Sigmoid colon (tissue), 6 donors: ENCODE measurements at regions not wholly inside any gene's neighbourhood (a gene's known extent, or its start where the extent isn't known, plus 50 kb on each side); places are given as distances from the start of the nearest gene placed in this dataset.
"Not testable (repeated sequence)": the region's sequence is repeated elsewhere in the genome, so short reads cannot be mapped to it uniquely, and the experiment has no call there.

ENCODE experiments used
- DNase-seq: peaks from one replicate; pipeline ENCODE4 v3.0.0-alpha.2; 2019
- H3K27ac ChIP-seq, 4 donors: fragments of 200-600 bp; sonication (generic); one replicate each; pipeline ENCODE4 v1.5.1; 2016 to 2019; ENCODE audit warnings: mild to moderate bottlenecking in 1 of 4
- H3K27me3 ChIP-seq, 3 donors: fragments of 200-600 bp; sonication (generic); one replicate each; pipeline ENCODE4 v1.5.1; 2019; ENCODE audit warnings: mild to moderate bottlenecking in 1 of 3
- H3K36me3 ChIP-seq, 4 donors: fragments of 200-600 bp; sonication (generic); one replicate each; pipeline ENCODE4 v1.5.1; 2016 to 2019
- H3K4me1 ChIP-seq, 4 donors: fragments of 200-600 bp; sonication (generic); one replicate each; pipeline ENCODE4 v1.5.1; 2017 to 2019
- H3K4me3 ChIP-seq, 4 donors: fragments of 200-600 bp; sonication (generic); one replicate each; pipeline ENCODE4 v1.5.1; 2017 to 2019; ENCODE audit warnings: mild to moderate bottlenecking in 2 of 4, moderate library complexity in 1 of 4
- H3K9me3 ChIP-seq, 4 donors: fragments of 200-600 bp in 3 of 4; sonication (generic) in 3 of 4; one replicate each; pipeline versions ENCODE4 v1.5.1 to v1.6.1; 2013 to 2019
- CTCF ChIP-seq, 4 experiments: fragments of 450-650 bp in 3 of 4; fragments of 200-600 bp in 1 of 4; IDR thresholded peaks; one replicate each; pipeline ENCODE4 v1.5.1; 2016 to 2019; ENCODE audit warnings: antibody characterized with exemption in 4 of 4, mild to moderate bottlenecking in 3 of 4, moderate library complexity in 2 of 4
- EP300 ChIP-seq, 4 donors: sonication (generic); formaldehyde crosslinking; IDR thresholded peaks; one replicate each; pipeline ENCODE4 v1.6.1; 2017; ENCODE audit warnings: antibody characterized with exemption in 4 of 4
- POLR2A ChIP-seq, 2 donors: fragments of 450-650 bp; IDR thresholded peaks; one replicate each; pipeline ENCODE4 v1.6.1; 2016; ENCODE audit warnings: antibody characterized with exemption in 2 of 2, mild to moderate bottlenecking in 2 of 2, moderate library complexity in 2 of 2
- POLR2AphosphoS5 ChIP-seq, 4 donors: sonication (generic); formaldehyde crosslinking; IDR thresholded peaks; one replicate each; pipeline ENCODE4 v1.6.1; 2017; ENCODE audit warnings: antibody characterized with exemption in 4 of 4
- WGBS, 2 donors: extraction: QIAGEN DNeasy Blood & Tissue Kit; methylation state at CpG; one replicate each; pipeline ENCODE4 v1.1.7; 2013; 5-methylcytosine and 5-hydroxymethylcytosine counted together
- intact Hi-C: fragments of 100-400 bp; cut with DNase I; formaldehyde crosslinking; loops from one replicate; pipeline ENCODE4 v1.15.1; 2023
- donor health status: healthy with polysubstance abuse.
- donor health status: healthy.

- intact Hi-C loops, result no loop called here
- peak; percentile 79 for DNase-seq
- Histone ChIP-seq H3K9me3 (no peaks in the 10 kb centered on the region), H3K27me3 (peaks cover 0 to 7% (median 0%) of the 10 kb centered on the region in 3 donors), H3K4me3 (no peak overlapping the region), H3K36me3 (no peaks in the 10 kb centered on the region), H3K4me1 (peaks cover 0 to 6% (median 0%) of the 10 kb centered on the region in 4 donors), H3K27ac (no peak overlapping the region)
- 30 to 31% methylated on average over 19 of the region's 19 CpGs for WGBS, 2 donors
- no peak for TF ChIP-seq EP300 (IDR thresholded peaks at IDR 0.05)
- TF ChIP-seq POLR2A (IDR thresholded peaks at IDR 0.05), result no peak
- TF ChIP-seq CTCF (IDR thresholded peaks at IDR 0.05), result no peak
- TF ChIP-seq POLR2AphosphoS5 (IDR thresholded peaks at IDR 0.05), result peak in 2 of 4 donors; percentile 18 to 31
Measured at GRCh38 chr5:174532455-174533453, 191.6 kb upstream of the MSX2 start.

GRCh38 chr5:174533751-174534241 lies 190.6 kb upstream of the MSX2 start:
- H3K27ac ChIP-seq, result no peak overlapping the region
- WGBS, 2 donors, result 44 to 55% methylated on average over 5 of the region's 5 CpGs

GRCh38 chr5:174535669-174536068 lies 188.7 kb upstream of the MSX2 start:
- no peak overlapping the region for H3K27ac ChIP-seq
- peaks cover 0 to 6% (median 0%) of the 10 kb centered on the region in 4 donors for H3K4me1 ChIP-seq
- no peak for TF ChIP-seq EP300 (IDR thresholded peaks at IDR 0.05)
- no peak for TF ChIP-seq POLR2A (IDR thresholded peaks at IDR 0.05)
- TF ChIP-seq POLR2AphosphoS5 (IDR thresholded peaks at IDR 0.05), result no peak
- TF ChIP-seq CTCF (IDR thresholded peaks at IDR 0.05), result no peak
- intact Hi-C loops, result no loop called here
- H3K36me3 ChIP-seq, result no peaks in the 10 kb centered on the region
- DNase-seq, result no peak
- no peaks in the 10 kb centered on the region for H3K27me3 ChIP-seq
- peaks cover 0 to 2% (median 0%) of the 10 kb centered on the region in 4 donors for H3K9me3 ChIP-seq
- WGBS, 2 donors, result 70 to 80% methylated on average over 3 of the region's 3 CpGs
- no peak overlapping the region for H3K4me3 ChIP-seq

More at GRCh38 chr5:174533751-174534241, 190.6 kb upstream of the MSX2 start:
- Histone ChIP-seq H3K9me3 (no peaks in the 10 kb centered on the region), H3K4me1 (peaks cover 0 to 6% (median 0%) of the 10 kb centered on the region in 4 donors), H3K4me3 (no peak overlapping the region), H3K36me3 (no peaks in the 10 kb centered on the region), H3K27me3 (peaks cover 0 to 4% (median 0%) of the 10 kb centered on the region in 3 donors)
- no peak for TF ChIP-seq EP300 (IDR thresholded peaks at IDR 0.05)
- no peak for TF ChIP-seq POLR2A (IDR thresholded peaks at IDR 0.05)
- TF ChIP-seq POLR2AphosphoS5 (IDR thresholded peaks at IDR 0.05), result no peak
- no peak for TF ChIP-seq CTCF (IDR thresholded peaks at IDR 0.05)
- intact Hi-C loops, result no loop called here
- no peak for DNase-seq

GRCh38 chr5:174539823-174540222 lies 184.6 kb upstream of the MSX2 start:
- intact Hi-C loops, H3K27ac ChIP-seq, H3K9me3 ChIP-seq, H3K36me3 ChIP-seq, H3K4me3 ChIP-seq, H3K4me1 ChIP-seq, H3K27me3 ChIP-seq, DNase-seq: not testable (repeated sequence)
- 90 to 91% methylated on average over 3 of the region's 5 CpGs for WGBS, 2 donors

GRCh38 chr5:174542037-174542436 lies 182.3 kb upstream of the MSX2 start:
- Histone ChIP-seq H3K27ac (no peak overlapping the region), H3K9me3 (peaks cover 0 to 2% (median 0%) of the 10 kb centered on the region in 4 donors), H3K4me1 (no peaks in the 10 kb centered on the region), H3K36me3 (no peaks in the 10 kb centered on the region), H3K27me3 (no peaks in the 10 kb centered on the region), H3K4me3 (no peak overlapping the region)
- intact Hi-C loops, result no loop called here
- no peak for TF ChIP-seq POLR2A (IDR thresholded peaks at IDR 0.05)
- TF ChIP-seq POLR2AphosphoS5 (IDR thresholded peaks at IDR 0.05), result no peak
- TF ChIP-seq EP300 (IDR thresholded peaks at IDR 0.05), result no peak
- TF ChIP-seq CTCF (IDR thresholded peaks at IDR 0.05), result no peak
- 83 to 93% methylated on average over 3 of the region's 3 CpGs for WGBS, 2 donors
- no peak for DNase-seq
